Stimulated activated CD4-positive, alpha-beta T cell treated with anti-CD3 and anti-CD28 coated beads, Interleukin-2, amount 100 ng/mL, for 24 hours (primary cell): ENCODE measurements at regions not wholly inside any gene's neighbourhood (a gene's known extent, or its start where the extent isn't known, plus 50 kb on each side); places are given as distances from the start of the nearest gene placed in this dataset.

ENCODE experiments used
- DNase-seq, 2 donors: peaks; one replicate each; pipeline ENCODE4 v3.0.0-alpha.2; 2020

DNA sequence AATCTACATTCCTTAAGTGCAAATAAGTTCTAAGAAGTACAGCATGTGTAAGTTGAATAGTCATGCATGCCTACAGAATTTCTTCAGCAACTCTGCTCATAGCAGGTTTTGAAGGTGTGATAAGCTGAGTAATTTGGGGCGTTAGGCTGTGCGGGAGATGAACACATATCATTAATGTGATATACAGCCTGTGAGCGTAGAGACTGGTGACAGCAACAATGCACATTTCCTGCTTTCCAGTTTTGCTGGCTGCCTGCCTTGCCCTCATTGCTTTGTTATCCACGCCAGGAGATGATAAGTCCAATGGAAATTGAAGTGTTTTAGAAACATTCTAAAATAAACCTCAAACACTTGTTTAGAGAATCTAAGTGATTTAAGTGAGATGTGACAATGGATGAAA, 1709.4 kb downstream of the ARAP2 start:
- DNase-seq, result no peak

DNA sequence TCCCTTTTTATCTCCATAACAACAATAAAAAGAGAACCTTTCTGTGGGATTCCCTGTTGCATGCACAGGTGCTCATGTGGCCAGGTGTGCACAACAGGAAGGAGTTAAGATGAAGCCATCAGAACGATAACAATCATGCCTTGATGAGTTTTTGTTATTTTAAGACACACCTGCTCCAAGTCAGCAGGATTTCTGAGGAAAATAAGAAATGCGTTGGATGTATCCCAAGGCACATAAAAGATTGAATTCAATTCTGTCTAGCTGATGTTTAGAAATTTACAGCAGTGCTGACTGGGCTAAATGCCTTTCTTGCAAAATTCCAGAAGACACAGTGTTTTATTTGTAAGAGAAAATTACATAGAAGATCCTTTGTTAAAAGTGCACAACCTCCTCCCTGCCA, 1678.2 kb downstream of the ARAP2 start:
- DNase-seq, result no peak

- no peak for DNase-seq
These were observed 1672.3 kb downstream of the ARAP2 start for GRCh38 chr4:34572026-34572425.

- DNase-seq, result no peak
These were observed 1629.0 kb downstream of the ARAP2 start for GRCh38 chr4:34615315-34615714.

DNA sequence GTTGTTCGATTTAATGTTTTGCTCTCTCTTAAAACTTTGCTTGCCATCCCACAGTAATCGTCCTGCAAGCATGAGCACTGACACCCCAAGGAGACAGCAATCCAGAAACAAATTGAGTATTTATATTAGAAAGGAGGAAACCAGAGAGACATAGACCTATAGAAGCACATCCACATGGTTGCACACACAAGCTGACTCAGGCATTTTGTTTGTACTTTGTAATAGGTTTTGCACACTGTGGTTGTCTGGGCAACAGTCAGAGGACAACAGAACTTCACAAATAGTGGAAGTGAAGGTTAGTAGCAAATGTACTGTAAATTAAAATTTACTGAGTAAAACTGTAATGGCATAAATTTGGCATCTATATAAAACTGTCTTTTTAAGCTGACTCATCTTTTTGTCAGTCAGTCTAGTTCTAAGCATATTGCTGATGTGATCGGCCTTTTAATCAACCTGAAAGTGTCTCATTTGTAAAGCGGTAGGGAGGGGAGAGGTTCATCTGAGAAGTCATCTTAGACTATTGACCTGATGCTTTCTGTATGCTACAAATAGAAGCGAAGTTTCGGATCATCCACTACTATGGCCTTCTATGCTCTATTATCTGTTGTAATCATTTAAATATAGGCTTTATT, 1624.7 kb downstream of the ARAP2 start:
- no peak for DNase-seq

DNA sequence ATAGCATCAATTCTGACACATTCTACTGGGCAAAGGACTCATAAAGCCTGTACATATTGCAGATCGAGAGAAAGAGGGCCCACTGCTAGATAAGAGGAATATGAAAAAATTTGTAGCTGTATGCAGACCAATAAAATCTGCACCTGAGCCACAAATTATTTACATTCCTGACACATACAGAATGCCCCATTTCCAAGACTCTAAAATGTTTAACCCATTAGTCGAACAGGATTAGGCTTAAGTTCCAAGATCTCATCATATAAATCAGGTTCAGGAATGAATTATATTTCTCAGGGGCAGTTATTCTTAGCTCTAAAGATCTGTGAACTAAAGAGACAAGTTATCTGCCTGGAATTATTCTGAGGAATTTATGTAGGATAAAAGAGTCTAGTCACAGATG, 1615.8 kb downstream of the ARAP2 start:
- DNase-seq, result no peak

GRCh38 chr4:34629451-34629850, 1614.9 kb downstream of the ARAP2 start:
- no peak for DNase-seq

DNA sequence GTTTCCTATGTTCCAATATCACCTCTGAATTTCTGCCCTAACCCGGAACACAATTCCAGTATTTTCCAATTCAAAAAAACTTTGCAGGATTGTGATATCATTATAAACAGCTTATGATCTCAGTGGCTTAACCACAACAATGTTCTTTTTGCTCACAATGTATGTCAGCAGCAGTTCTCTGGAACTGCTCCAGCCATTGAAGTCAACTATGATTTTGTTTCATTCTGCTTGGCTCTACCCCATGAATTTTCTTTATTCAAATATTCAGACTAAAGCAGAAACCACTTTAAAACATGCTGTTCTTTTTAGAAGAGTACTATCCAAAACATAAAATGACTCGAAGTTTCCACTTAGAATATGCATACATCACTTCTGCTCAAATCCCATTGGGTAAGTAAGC, 1611.1 kb downstream of the ARAP2 start:
- no peak for DNase-seq

- DNase-seq, result no peak
These were observed 1607.7 kb downstream of the ARAP2 start for GRCh38 chr4:34636623-34637022.

DNA sequence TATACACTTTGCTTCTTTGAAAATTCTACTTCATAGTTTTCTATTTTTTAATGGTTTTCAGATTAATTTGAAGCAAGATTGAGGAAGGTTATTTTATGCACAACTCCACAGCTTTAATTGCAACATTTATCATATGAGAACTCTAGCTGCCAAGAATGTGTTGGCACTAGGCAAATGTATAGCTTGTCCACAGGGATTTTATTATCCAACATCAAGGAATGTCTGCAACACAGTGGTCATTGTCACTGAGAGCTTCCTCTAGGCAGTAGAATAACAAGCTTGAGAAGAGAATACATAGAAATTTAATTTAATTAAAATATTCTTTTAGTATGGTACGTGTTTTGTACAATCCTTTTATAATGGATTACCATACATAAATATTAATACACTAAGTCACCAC, 1600.8 kb downstream of the ARAP2 start:
- no peak for DNase-seq

DNA sequence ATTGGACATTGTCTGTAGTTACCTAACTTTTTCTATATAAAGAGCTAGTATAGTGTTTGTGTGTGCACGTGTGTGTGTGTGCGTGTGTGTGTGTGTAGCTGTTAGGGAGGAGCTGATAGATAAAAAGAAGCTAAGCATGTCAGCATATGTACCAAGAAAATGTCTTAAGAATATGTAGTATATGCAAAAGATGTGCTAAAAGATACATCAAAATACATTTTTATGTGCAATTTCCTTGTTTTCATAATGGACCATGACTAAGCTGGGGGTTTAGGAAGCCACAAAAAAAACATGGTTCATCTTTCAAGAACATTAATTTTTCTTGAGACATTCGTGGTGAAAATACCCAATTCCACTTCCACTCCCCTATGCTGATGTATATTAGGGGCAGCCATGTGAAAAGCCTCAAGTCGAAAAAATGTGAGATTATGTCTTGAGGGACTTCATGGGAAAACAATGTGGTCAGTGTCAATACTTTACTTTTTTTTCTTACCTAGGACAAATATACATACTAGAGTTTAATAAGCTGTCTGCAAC, 1599.7 kb downstream of the ARAP2 start:
- no peak for DNase-seq

DNA sequence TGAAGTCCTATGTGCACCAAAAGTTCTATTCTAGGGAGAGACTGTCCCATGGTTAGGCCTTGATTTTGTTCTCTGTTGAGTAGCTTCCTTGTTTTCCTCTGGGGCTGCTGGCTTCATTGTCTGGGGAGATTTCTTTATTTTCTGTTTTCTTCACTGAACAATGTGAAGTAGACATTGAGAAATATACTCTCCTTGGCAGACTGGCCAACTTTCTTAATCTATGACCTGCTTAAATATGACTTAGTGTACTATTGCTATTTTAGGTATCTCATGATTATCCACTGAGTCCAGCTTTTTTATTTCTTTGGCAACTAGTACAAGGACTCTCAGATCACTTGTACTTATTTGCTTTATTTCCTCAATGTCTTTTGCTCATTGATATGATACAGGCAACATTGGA, 1594.6 kb downstream of the ARAP2 start:
- DNase-seq, result no peak

GRCh38 chr4:34664051-34664450, 1580.3 kb downstream of the ARAP2 start:
- no peak for DNase-seq

GRCh38 chr4:34676400-34676799, 1567.9 kb downstream of the ARAP2 start:
- no peak for DNase-seq

DNA sequence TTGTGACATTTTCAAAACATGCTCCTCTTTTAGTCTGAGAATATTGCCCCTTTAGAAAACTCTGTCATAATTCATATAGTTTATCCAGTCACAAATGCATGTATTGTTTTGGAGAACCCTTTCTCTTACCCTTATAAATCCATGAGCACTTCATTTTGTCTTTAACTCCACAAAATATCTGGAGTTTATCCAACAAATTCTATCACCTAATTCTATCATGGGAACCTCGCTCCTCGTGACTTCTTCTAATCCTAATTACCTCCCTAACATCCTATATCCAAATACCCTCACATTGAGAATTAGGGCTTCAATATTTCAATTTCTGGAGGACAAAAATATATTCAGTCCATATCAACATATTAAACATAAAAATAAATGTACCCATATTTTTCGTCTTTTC, 1565.9 kb downstream of the ARAP2 start:
- DNase-seq, result no peak

DNA sequence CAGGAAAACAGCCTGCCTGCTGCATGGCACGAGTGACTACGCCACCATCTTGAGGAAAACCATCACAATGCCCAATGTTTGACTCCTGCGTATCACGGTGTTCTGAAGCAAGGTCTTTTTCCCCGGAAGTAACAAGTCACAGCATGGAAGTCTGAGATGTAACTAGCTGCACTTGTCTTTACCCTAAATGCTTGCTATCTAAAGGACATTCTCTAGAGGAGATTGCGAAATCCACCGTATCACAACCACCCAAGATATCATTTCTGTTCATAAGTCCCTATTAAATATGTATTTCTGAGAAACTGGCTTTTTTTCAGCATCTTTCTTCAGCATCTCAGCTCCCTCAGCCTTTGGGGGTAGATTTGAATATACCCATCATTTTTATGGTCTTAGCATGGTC, 1565.1 kb downstream of the ARAP2 start:
- DNase-seq, result no peak

DNA sequence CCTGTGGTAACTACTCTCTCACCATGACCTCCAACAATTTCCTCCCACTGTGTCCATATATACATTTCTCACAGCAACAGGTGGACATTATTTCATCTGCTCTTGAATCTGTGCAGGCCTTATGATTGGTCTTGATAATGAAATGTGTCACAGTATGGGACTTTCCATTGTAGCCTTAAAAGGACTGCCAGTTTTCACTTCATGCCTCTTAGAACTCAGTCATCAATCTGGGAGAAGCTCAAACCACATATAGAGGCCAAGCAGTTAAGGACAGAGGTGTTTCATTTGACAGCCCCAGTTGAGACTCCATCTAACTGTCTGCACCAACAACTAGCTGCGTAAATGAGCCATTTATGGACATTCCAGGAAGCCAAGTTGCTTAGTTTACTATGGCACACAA, 1534.8 kb downstream of the ARAP2 start:
- no peak for DNase-seq

DNA sequence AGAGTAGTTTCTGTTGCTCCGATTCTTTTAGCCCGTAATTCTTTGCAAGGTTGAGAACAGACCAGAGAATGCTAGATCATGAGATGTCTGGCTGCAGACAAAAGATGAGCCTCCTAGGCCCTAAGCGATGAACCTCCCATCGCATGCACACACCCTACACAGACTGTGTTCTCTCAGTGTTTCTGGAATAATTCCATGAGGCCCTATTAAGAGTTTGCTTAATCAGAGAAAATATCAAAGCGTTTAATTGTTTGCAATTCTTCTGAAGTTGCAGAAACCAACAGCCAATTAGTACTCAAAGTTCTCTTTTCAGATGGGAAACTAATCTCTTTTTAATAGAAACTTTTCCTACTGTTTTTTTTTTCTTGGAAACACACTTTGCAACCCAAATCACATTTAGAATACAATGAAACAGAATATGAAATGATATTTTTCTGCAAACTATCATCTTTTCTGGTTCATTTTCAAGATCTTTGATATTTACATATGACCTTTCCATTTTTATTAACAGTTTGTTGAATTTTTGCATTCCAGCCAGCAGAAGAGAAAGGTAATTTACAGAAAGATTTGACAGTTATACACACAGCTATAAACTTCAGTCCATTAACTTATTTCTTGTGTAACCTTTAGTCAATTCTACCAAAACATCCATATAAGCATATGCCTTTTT, 1525.6 kb downstream of the ARAP2 start:
- no peak for DNase-seq

DNA sequence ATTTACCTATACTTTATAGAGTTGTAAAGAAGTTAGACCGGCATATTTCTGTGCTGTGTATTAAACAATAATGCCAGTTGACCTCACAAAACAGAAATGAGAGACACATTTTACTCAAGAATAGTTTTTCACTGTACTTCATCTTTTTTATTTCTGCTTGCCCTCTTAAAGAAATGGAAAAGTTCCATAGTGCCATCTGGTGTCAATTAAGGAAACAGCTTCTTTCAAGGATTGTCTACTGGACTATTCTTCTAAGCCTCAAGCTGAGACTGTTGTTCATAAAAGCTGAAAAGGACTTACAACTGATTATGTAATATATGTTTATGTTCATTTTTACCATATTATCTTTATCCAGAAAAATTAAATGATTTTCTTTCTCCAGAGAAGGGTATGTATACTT, 1523.7 kb downstream of the ARAP2 start:
- no peak for DNase-seq

GRCh38 chr4:34721835-34722234, 1522.5 kb downstream of the ARAP2 start:
- DNase-seq, result no peak

- no peak for DNase-seq
These were observed 1520.7 kb downstream of the ARAP2 start for GRCh38 chr4:34723605-34724004.

- no peak for DNase-seq
These were observed 1519.8 kb downstream of the ARAP2 start for GRCh38 chr4:34724491-34724890.

DNA sequence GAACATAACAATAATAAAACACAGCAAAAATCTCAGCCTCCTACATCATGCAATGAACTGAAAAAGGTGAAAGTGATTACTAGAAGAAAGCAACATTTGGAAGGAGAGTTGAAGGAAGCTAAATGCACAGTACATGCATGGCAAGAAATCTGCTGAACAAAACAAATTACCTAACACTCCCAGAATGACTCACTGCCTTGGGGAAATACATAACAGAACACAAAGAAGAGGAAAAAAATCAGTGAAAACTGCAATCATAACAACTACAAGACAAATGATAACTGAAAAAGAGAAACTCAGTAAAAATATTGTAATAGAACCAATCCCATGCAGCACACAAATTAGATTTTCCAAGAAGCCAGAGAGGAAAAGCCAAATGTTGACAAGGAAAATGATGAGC, 1513.2 kb downstream of the ARAP2 start:
- no peak for DNase-seq

GRCh38 chr4:34732176-34732950, 1512.0 kb downstream of the ARAP2 start:
- DNase-seq, result no peak
